C4-2B (cell line): ENCODE measurements at regions not wholly inside any gene's neighbourhood (a gene's known extent, or its start where the extent isn't known, plus 50 kb on each side); places are given as distances from the start of the nearest gene placed in this dataset.

Experiments used
- CTCF ChIP-seq: fragments of 450-650 bp; conservative IDR thresholded peaks from 2 replicates; pipeline ENCODE4 v1.5.1; 2017; ENCODE audit warnings: mild to moderate bottlenecking
- ZFX ChIP-seq: fragments of 450-650 bp; IDR thresholded peaks from 2 replicates; pipeline ENCODE4 v1.6.1; 2017

GRCh38 chr20:24059174-24059573, 70.6 kb upstream of the GGTLC1 start:
- TF ChIP-seq CTCF = no peak
- TF ChIP-seq ZFX = no peak
